Spleen (tissue), 11 donors: ENCODE measurements at regions not wholly inside any gene's neighbourhood (a gene's known extent, or its start where the extent isn't known, plus 50 kb on each side); places are given as distances from the start of the nearest gene placed in this dataset.

Experiments
- DNase-seq: peaks from one replicate; pipeline ENCODE4 v3.0.0-alpha.2; 2020
- H3K27ac ChIP-seq, 8 donors: fragments of 200-600 bp; sonication (generic) in 7 of 8; 1 replicate in 4 of 8; 2 replicates in 4 of 8; pipeline versions ENCODE4 v1.5.0 to v1.8.0; 2016 to 2021; ENCODE audit warnings: inconsistent platforms in 4 of 8, mild to moderate bottlenecking in 4 of 8, moderate library complexity in 1 of 8
- H3K27me3 ChIP-seq, 7 donors: fragments of 200-600 bp; sonication (generic) in 6 of 7; replicated peaks in 1 of 7; 1 replicate in 4 of 7; 2 replicates in 3 of 7; pipeline versions ENCODE4 v1.5.0 to v1.8.0; 2016 to 2021; ENCODE audit warnings: inconsistent platforms in 3 of 7, mild to moderate bottlenecking in 1 of 7
- H3K36me3 ChIP-seq, 6 donors: fragments of 200-600 bp; sonication (generic) in 5 of 6; 1 replicate in 4 of 6; 2 replicates in 2 of 6; pipeline versions ENCODE4 v1.5.0 to v1.8.0; 2016 to 2021; ENCODE audit warnings: inconsistent platforms in 2 of 6
- H3K4me1 ChIP-seq, 6 donors: fragments of 200-600 bp; sonication (generic) in 5 of 6; 1 replicate in 3 of 6; 2 replicates in 3 of 6; pipeline versions ENCODE4 v1.5.0 to v1.8.0; 2016 to 2021; ENCODE audit warnings: inconsistent platforms in 3 of 6
- H3K4me3 ChIP-seq, 8 donors: fragments of 200-600 bp; sonication (generic) in 7 of 8; 1 replicate in 4 of 8; 2 replicates in 4 of 8; pipeline versions ENCODE4 v1.5.0 to v1.8.0; 2016 to 2021; ENCODE audit warnings: inconsistent platforms in 4 of 8, mild to moderate bottlenecking in 4 of 8, moderate library complexity in 2 of 8
- H3K9me3 ChIP-seq, 8 donors: fragments of 200-600 bp; sonication (generic) in 7 of 8; 1 replicate in 4 of 8; 2 replicates in 4 of 8; pipeline versions ENCODE4 v1.5.0 to v1.8.0; 2016 to 2021; ENCODE audit warnings: inconsistent platforms in 4 of 8
- CTCF ChIP-seq, 11 experiments: fragments of 200-600 bp in 7 of 11; fragments of 450-650 bp in 4 of 11; sonication (generic) in 4 of 11; IDR thresholded peaks in 8 of 11; conservative IDR thresholded peaks in 3 of 11; 1 replicate in 7 of 11; 2 replicates in 4 of 11; pipeline versions ENCODE4 v1.4.0 to v1.8.0; 2016 to 2021; ENCODE audit warnings: antibody characterized with exemption in 11 of 11, inconsistent platforms in 4 of 11, mild to moderate bottlenecking in 1 of 11
- POLR2A ChIP-seq, 3 donors: fragments of 450-650 bp; IDR thresholded peaks; one replicate each; pipeline ENCODE4 v1.5.1; 2017; ENCODE audit warnings: antibody characterized with exemption in 3 of 3, mild to moderate bottlenecking in 1 of 3
- POLR2AphosphoS5 ChIP-seq, 3 donors: sonication (generic); formaldehyde crosslinking; IDR thresholded peaks; one replicate each; pipeline ENCODE4 v1.5.1; 2017; ENCODE audit warnings: antibody characterized with exemption in 3 of 3
- WGBS, 5 donors: extraction: QIAGEN DNeasy Blood & Tissue Kit in 3 of 5; methylation state at CpG; one replicate each; pipeline versions ENCODE4 v1.1.5 to v1.1.7; 2013 to 2018; 5-methylcytosine and 5-hydroxymethylcytosine counted together
- intact Hi-C: fragments of 100-400 bp; cut with DNase I; formaldehyde crosslinking; loops from one replicate; pipeline ENCODE4 v1.15.0; 2023; ENCODE audit warnings: low total_unique reads
- donor health status: healthy with polysubstance abuse.
- donor health status: DM: no; HTN: no; CAD: no; lungs with moderate emphysema.
- donor health status: DM: no; HTN: no; CAD: no.
- donor health status: Bipolar disorder and iron deficiency.
- donor health status: healthy.
- donor health status: DM: no; HTN: no; CAD: no.
- donor health status: DM: yes; HTN: yes; CAD: no.

- intact Hi-C loops = no loop called here
- Histone ChIP-seq H3K27ac (no peak overlapping the region), H3K4me3 (no peak overlapping the region), H3K27me3 (no peaks in the 10 kb centered on the region), H3K36me3 (no peaks in the 10 kb centered on the region), H3K4me1 (peaks cover 0 to 11% (median 0%) of the 10 kb centered on the region in 6 donors), H3K9me3 (peaks cover 0 to 18% (median 14%) of the 10 kb centered on the region in 8 donors)
- WGBS, 5 donors = 57 to 72% (median 68%) methylated on average over 5 of the region's 5 CpGs
- no peak for DNase-seq
- TF ChIP-seq POLR2AphosphoS5 (IDR thresholded peaks at IDR 0.05) (no peak), CTCF (IDR thresholded peaks at IDR 0.05 in 8 of 11, conservative IDR thresholded peaks at IDR 0.05 in 3 of 11) (no peak), POLR2A (IDR thresholded peaks at IDR 0.05) (no peak)
Observed at GRCh38 chr6:156556811-156557210, 220.4 kb upstream of the ARID1B start.

- Histone ChIP-seq H3K4me1 (peaks cover 0 to 11% (median 0%) of the 10 kb centered on the region in 6 donors), H3K27ac (no peak overlapping the region), H3K4me3 (no peak overlapping the region), H3K9me3 (peaks cover 0 to 6% (median 4%) of the 10 kb centered on the region in 8 donors), H3K27me3 (no peaks in the 10 kb centered on the region), H3K36me3 (no peaks in the 10 kb centered on the region)
- no peak for TF ChIP-seq CTCF (IDR thresholded peaks at IDR 0.05 in 8 of 11, conservative IDR thresholded peaks at IDR 0.05 in 3 of 11)
- no peak for TF ChIP-seq POLR2A (IDR thresholded peaks at IDR 0.05)
- no peak for TF ChIP-seq POLR2AphosphoS5 (IDR thresholded peaks at IDR 0.05)
- intact Hi-C loops = no loop called here
- DNase-seq = no peak
- 65 to 82% (median 77%) methylated on average over 2 of the region's 2 CpGs for WGBS, 5 donors
Observed at GRCh38 chr6:156555116-156555515, 222.1 kb upstream of the ARID1B start.

GRCh38 chr6:156554160-156554559 is 223.0 kb upstream of the ARID1B start:
- Histone ChIP-seq H3K27me3 (no peaks in the 10 kb centered on the region), H3K4me1 (peaks cover 0 to 11% (median 0%) of the 10 kb centered on the region in 6 donors), H3K4me3 (no peak overlapping the region), H3K9me3 (no peaks in the 10 kb centered on the region), H3K27ac (no peak overlapping the region), H3K36me3 (no peaks in the 10 kb centered on the region)
- TF ChIP-seq POLR2AphosphoS5 (IDR thresholded peaks at IDR 0.05) (no peak), POLR2A (IDR thresholded peaks at IDR 0.05) (no peak), CTCF (IDR thresholded peaks at IDR 0.05 in 8 of 11, conservative IDR thresholded peaks at IDR 0.05 in 3 of 11) (no peak)
- 68 to 77% (median 75%) methylated on average over 5 of the region's 5 CpGs for WGBS, 5 donors
- intact Hi-C loops = no loop called here
- DNase-seq = no peak

- no peaks in the 10 kb centered on the region for H3K27me3 ChIP-seq
- TF ChIP-seq POLR2AphosphoS5 (IDR thresholded peaks at IDR 0.05) (no peak), POLR2A (IDR thresholded peaks at IDR 0.05) (no peak), CTCF (IDR thresholded peaks at IDR 0.05 in 8 of 11, conservative IDR thresholded peaks at IDR 0.05 in 3 of 11) (no peak)
- no peak overlapping the region for H3K4me3 ChIP-seq
- H3K27ac ChIP-seq = no peak overlapping the region
- DNase-seq = peak; percentile 42
- no peaks in the 10 kb centered on the region for H3K36me3 ChIP-seq
- H3K9me3 ChIP-seq = no peaks in the 10 kb centered on the region
- WGBS, 5 donors = 91 to 97% (median 93%) methylated on average over 9 of the region's 9 CpGs
- peaks cover 0 to 11% (median 0%) of the 10 kb centered on the region in 6 donors for H3K4me1 ChIP-seq
- intact Hi-C loops = no loop called here
Observed at GRCh38 chr6:156552849-156553248, 224.3 kb upstream of the ARID1B start.
